Kidney epithelial cell (primary cell): ENCODE measurements at regions not wholly inside any gene's neighbourhood (a gene's known extent, or its start where the extent isn't known, plus 50 kb on each side); places are given as distances from the start of the nearest gene placed in this dataset.

Source experiments
- DNase-seq: peaks from one replicate; pipeline ENCODE4 v3.0.0-alpha.2; 2010; ENCODE audit warnings: low read depth
- H3K27me3 ChIP-seq: 2 replicates; pipeline ENCODE4 v1.6.0; 2011; ENCODE audit warnings: low read length; ENCODE audit not compliant: control insufficient read depth, insufficient read depth
- H3K36me3 ChIP-seq: 2 replicates; pipeline ENCODE4 v1.5.1; 2011; ENCODE audit warnings: low read length; ENCODE audit not compliant: control insufficient read depth, insufficient read depth
- H3K4me3 ChIP-seq: 2 replicates; pipeline ENCODE4 v1.5.1; 2011; ENCODE audit warnings: low read depth, mild to moderate bottlenecking, control low read depth, low read length
- CTCF ChIP-seq: IDR thresholded peaks from 2 replicates; pipeline ENCODE4 v1.5.1; 2011; ENCODE audit warnings: mild to moderate bottlenecking, moderate library complexity, low read length, control low read depth, inconsistent platforms; ENCODE audit not compliant: insufficient read depth, poor library complexity, severe bottlenecking

GRCh38 chr7:41878309-41879295, 175.7 kb upstream of the INHBA start:
- DNase-seq: no peak

DNA sequence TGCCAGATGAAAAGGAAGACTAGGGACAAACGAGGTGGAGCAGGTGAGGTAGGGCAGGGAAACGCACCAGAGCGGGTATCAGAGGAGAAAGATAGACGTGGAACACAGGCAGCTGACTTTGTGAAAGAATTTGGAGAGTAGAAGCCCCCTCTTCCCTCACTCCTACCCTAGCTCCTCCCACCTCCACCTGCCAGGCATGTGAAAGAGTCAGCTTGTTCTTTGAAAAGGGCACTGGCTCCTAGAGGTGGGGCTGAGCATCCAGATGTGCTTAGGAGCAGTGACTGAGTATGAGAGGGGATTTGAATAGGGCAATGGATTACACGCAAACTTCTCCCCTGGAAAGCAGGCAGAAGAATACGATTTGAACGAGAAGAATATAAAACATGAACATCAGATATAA, 174.2 kb upstream of the INHBA start:
- no peak for TF ChIP-seq CTCF
- Histone ChIP-seq H3K27me3 (no peaks in the 10 kb centered on the region), H3K36me3 (no peaks in the 10 kb centered on the region), H3K4me3 (no peak overlapping the region)
- no peak for DNase-seq

More at GRCh38 chr7:41878309-41879295, 175.7 kb upstream of the INHBA start:
- Histone ChIP-seq H3K36me3 (no peaks in the 10 kb centered on the region), H3K27me3 (no peaks in the 10 kb centered on the region), H3K4me3 (no peak overlapping the region)
- no peak for TF ChIP-seq CTCF

- TF ChIP-seq CTCF: no peak
- H3K4me3 ChIP-seq: no peak overlapping the region
Observed at GRCh38 chr7:41875513-41875912, 172.6 kb upstream of the INHBA start.

DNA sequence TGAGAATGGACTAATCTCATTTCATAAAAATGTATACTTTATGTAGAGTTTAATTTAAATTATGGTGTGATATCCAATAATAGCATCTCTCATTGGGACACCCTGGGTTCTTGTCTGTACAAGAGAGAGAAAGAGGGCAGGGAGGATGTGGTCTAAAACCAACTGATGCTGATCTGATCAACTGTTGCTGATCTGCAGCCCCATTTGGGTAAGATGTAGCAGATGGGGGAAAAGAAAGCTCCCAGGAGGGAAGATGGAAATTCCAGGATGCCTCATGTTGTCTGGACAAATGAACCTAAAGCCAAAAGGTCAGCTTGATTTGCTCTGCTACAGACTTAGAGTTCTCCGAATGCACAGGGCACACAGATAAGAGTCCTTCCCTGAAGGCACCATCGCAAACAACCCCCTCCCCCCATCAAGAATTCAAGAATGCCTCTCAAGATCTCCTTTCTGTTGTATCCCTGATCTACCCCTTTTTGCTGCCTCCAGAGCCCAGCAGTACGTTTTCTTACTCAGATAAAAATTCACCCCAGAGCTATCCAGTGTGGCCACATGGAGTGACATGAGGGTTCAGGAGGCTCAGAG, 171.4 kb upstream of the INHBA start:
- TF ChIP-seq CTCF: no peak
- Histone ChIP-seq H3K36me3 (no peaks in the 10 kb centered on the region), H3K4me3 (no peak overlapping the region), H3K27me3 (no peaks in the 10 kb centered on the region)
- no peak for DNase-seq

More at GRCh38 chr7:41875513-41875912, 172.6 kb upstream of the INHBA start:
- Histone ChIP-seq H3K27me3 (no peaks in the 10 kb centered on the region), H3K36me3 (no peaks in the 10 kb centered on the region)
- no peak for DNase-seq

DNA sequence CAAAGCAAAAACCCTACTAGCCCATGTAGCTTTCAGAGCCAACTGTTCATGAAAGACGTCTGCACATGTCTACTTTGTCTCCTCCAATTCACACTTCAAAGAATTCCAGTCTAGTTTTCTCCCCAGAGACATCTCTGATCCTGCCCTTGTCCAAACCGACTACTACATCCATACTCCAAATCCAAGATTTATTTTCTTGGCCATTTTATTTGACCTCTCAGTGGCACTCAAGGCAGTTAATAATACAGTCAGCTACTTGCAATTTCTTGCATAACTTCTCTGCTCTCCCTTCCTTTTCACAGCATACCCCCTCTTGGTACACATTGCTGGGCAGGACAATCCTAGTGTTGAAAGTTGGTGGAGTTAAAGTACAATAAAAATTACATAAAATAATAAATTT, 170.9 kb upstream of the INHBA start:
- Histone ChIP-seq H3K27me3 (no peaks in the 10 kb centered on the region), H3K4me3 (no peak overlapping the region), H3K36me3 (no peaks in the 10 kb centered on the region)
- TF ChIP-seq CTCF: no peak
- no peak for DNase-seq
